HCT116 (cell line): ENCODE measurements at regions not wholly inside any gene's neighbourhood (a gene's known extent, or its start where the extent isn't known, plus 50 kb on each side); places are given as distances from the start of the nearest gene placed in this dataset.

ENCODE experiments used
- ATAC-seq: fragments of 200-7000 bp; cut with Tn5 transposase; 2 replicates; pipeline ENCODE4 v1.9.1; 2020; ENCODE audit warnings: mild to moderate bottlenecking, moderate library complexity
- BruUV-seq: library from RNA; stranded (reverse); fragments of 400-500 nt; replicated peaks from 2 replicates; lab custom pipeline; 2021; lab: Mats Ljungman, UMichigan
- CTCF ChIA-PET: fragments of 300-600 bp; sonication (Branson Sonifier 250); formaldehyde crosslinking; loops from one replicate; lab custom pipeline; 2021; ENCODE audit warnings: antibody characterized with exemption; lab: Charles Lee
- POLR2A ChIA-PET: fragments of 300-600, 350-600 bp; sonication (Branson Sonifier 250); formaldehyde crosslinking; loops from one replicate; lab custom pipeline; 2021; ENCODE audit warnings: antibody characterized with exemption; lab: Charles Lee
- RAD21 ChIA-PET, 2 experiments: fragments of 300-600 bp; sonication (Branson Sonifier 250); formaldehyde crosslinking; loops; one replicate each; lab custom pipeline; 2023; ENCODE audit warnings: low total read pairs in 2 of 2; ENCODE audit not compliant: uncharacterized antibody in 2 of 2, unreplicated experiment in 2 of 2, low non-redundant PET in 1 of 2; lab: Charles Lee
- DNase-seq: peaks from one replicate; pipeline ENCODE4 v3.0.0-alpha.2; 2010; ENCODE audit warnings: low read depth, low spot score
- H2AFZ ChIP-seq: fragments of 200-600 bp; shearing (Covaris generic), sonication (generic); 2 replicates; pipeline ENCODE4 v1.6.1; 2017; ENCODE audit warnings: low read depth, mixed run types, mixed read lengths, antibody characterized with exemption, low read length; ENCODE audit not compliant: poor library complexity, severe bottlenecking
- H3K27ac ChIP-seq: 2 replicates; pipeline ENCODE4 v1.5.1; 2012; ENCODE audit warnings: low read depth, low read length
- H3K27me3 ChIP-seq: fragments of 200-600 bp; sonication (generic); 2 replicates; pipeline ENCODE4 v1.6.1; 2016; ENCODE audit warnings: mixed run types, low read length, mixed read lengths; ENCODE audit not compliant: insufficient read depth
- H3K36me3 ChIP-seq, 2 experiments: fragments of 200-500 bp in 1 of 2; fragments of 200-600 bp in 1 of 2; sonication (Bioruptor generic) in 1 of 2; sonication (generic) in 1 of 2; 2 replicates each; pipeline versions ENCODE4 v1.5.1 to v1.6.1; 2014 to 2016; ENCODE audit warnings: low read length in 2 of 2, inconsistent platforms in 1 of 2, mixed read lengths in 1 of 2, mixed run types in 1 of 2; ENCODE audit not compliant: insufficient read depth in 2 of 2, control insufficient read depth in 1 of 2
- H3K4me1 ChIP-seq, 2 experiments: fragments of 200-600 bp in 1 of 2; sonication (generic) in 1 of 2; 2 replicates each; pipeline versions ENCODE4 v1.5.1 to v1.6.1; 2012 to 2017; ENCODE audit warnings: low read length in 2 of 2, inconsistent platforms in 1 of 2, mild to moderate bottlenecking in 1 of 2, mixed read lengths in 1 of 2, mixed run types in 1 of 2, moderate library complexity in 1 of 2; ENCODE audit not compliant: insufficient read depth in 2 of 2, control insufficient read depth in 1 of 2
- H3K4me2 ChIP-seq: fragments of 200-600 bp; sonication (generic); 2 replicates; pipeline ENCODE4 v1.6.1; 2017; ENCODE audit warnings: mixed run types, low read length, mixed read lengths
- H3K4me3 ChIP-seq, 2 experiments: fragments of 200-600 bp in 1 of 2; sonication (generic) in 1 of 2; replicated peaks in 1 of 2; 2 replicates each; pipeline ENCODE4 v1.5.1; 2011 to 2016; ENCODE audit warnings: low read length in 2 of 2, control low read depth in 1 of 2, low read depth in 1 of 2, mild to moderate bottlenecking in 1 of 2, mixed read lengths in 1 of 2, mixed run types in 1 of 2
- H3K79me2 ChIP-seq: fragments of 200-600 bp; sonication (generic); 2 replicates; pipeline ENCODE4 v1.6.1; 2017; ENCODE audit warnings: mild to moderate bottlenecking, mixed run types, low read length, moderate library complexity, mixed read lengths; ENCODE audit not compliant: insufficient read depth
- H3K9ac ChIP-seq: fragments of 200-600 bp; sonication (generic); 2 replicates; pipeline ENCODE4 v1.6.1; 2016; ENCODE audit warnings: low read length, mixed read lengths
- H3K9me2 ChIP-seq: fragments of 200-600 bp; sonication (generic), shearing (Covaris generic); 2 replicates; pipeline ENCODE4 v1.6.1; 2017; ENCODE audit warnings: mixed run types, mild to moderate bottlenecking, moderate library complexity; ENCODE audit not compliant: insufficient read depth
- H3K9me3 ChIP-seq, 2 experiments: fragments of 200-500 bp in 1 of 2; fragments of 200-600 bp in 1 of 2; sonication (Bioruptor generic) in 1 of 2; sonication (generic) in 1 of 2; 2 replicates each; pipeline ENCODE4 v1.6.1; 2014 to 2017; ENCODE audit warnings: low read length in 2 of 2, mixed read lengths in 2 of 2, inconsistent platforms in 1 of 2, low read depth in 1 of 2, mild to moderate bottlenecking in 1 of 2, mixed run types in 1 of 2, moderate library complexity in 1 of 2; ENCODE audit not compliant: control insufficient read depth in 1 of 2, insufficient read depth in 1 of 2
- H4K20me1 ChIP-seq: fragments of 200-600 bp; sonication (generic), shearing (Covaris generic); 2 replicates; pipeline ENCODE4 v1.6.1; 2017; ENCODE audit warnings: mixed run types, mild to moderate bottlenecking, moderate library complexity; ENCODE audit not compliant: insufficient read depth
- ATF3 ChIP-seq: IDR thresholded peaks from 2 replicates; pipeline ENCODE4 v1.6.1; 2012
- CBX3 ChIP-seq: IDR thresholded peaks from 2 replicates; pipeline ENCODE4 v1.6.1; 2012; ENCODE audit warnings: low read depth
- CEBPB ChIP-seq: IDR thresholded peaks from 2 replicates; pipeline ENCODE4 v1.6.1; 2012; ENCODE audit warnings: low read depth
- CTCF ChIP-seq, 3 experiments: fragments of 200-600 bp in 1 of 3; sonication (generic) in 1 of 3; IDR thresholded peaks in 2 of 3; conservative IDR thresholded peaks in 1 of 3; 2 replicates each; pipeline ENCODE4 v1.5.1; 2012 to 2017; ENCODE audit warnings: low read depth in 2 of 3, low read length in 2 of 3, antibody characterized with exemption in 1 of 3, borderline replicate concordance in 1 of 3, control low read depth in 1 of 3, mild to moderate bottlenecking in 1 of 3, mixed read lengths in 1 of 3, mixed run types in 1 of 3, moderate library complexity in 1 of 3; ENCODE audit not compliant: insufficient read depth in 1 of 3
- EGR1 ChIP-seq: IDR thresholded peaks from 2 replicates; pipeline ENCODE4 v1.6.1; 2012; ENCODE audit warnings: low read depth
- EZH2 ChIP-seq: fragments of 200-600 bp; sonication (generic); IDR thresholded peaks from 2 replicates; pipeline ENCODE4 v1.6.1; 2017; ENCODE audit warnings: antibody characterized with exemption, mixed run types
- EZH2phosphoT487 ChIP-seq: fragments of 200-600 bp; IDR thresholded peaks from 2 replicates; pipeline ENCODE4 v1.6.1; 2018; ENCODE audit warnings: antibody characterized with exemption, borderline replicate concordance
- JUND ChIP-seq: IDR thresholded peaks from 2 replicates; pipeline ENCODE4 v1.6.1; 2012
- MAX ChIP-seq: IDR thresholded peaks from 2 replicates; pipeline ENCODE4 v1.6.1; 2012
- RAD21 ChIP-seq: IDR thresholded peaks from 2 replicates; pipeline ENCODE4 v1.6.1; 2012; ENCODE audit warnings: low read depth, mild to moderate bottlenecking
- REST ChIP-seq: IDR thresholded peaks from 2 replicates; pipeline ENCODE4 v1.6.1; 2012; ENCODE audit warnings: low read depth
- SIN3A ChIP-seq: IDR thresholded peaks from 2 replicates; pipeline ENCODE4 v1.6.1; 2012; ENCODE audit warnings: low read depth
- SP1 ChIP-seq: IDR thresholded peaks from 2 replicates; pipeline ENCODE4 v1.6.1; 2012; ENCODE audit warnings: low read depth
- SRF ChIP-seq: IDR thresholded peaks from 2 replicates; pipeline ENCODE4 v1.6.1; 2012; ENCODE audit warnings: low read depth
- TCF7L2 ChIP-seq: IDR thresholded peaks from 2 replicates; pipeline ENCODE4 v1.7.0; 2011; ENCODE audit warnings: borderline replicate concordance, inconsistent platforms; ENCODE audit not compliant: insufficient read depth, insufficient read length; ENCODE audit errors: extremely low read depth
- YY1 ChIP-seq: IDR thresholded peaks from 2 replicates; pipeline ENCODE4 v1.6.1; 2011; ENCODE audit warnings: low read length, low read depth, moderate library complexity, mild to moderate bottlenecking; ENCODE audit not compliant: insufficient replicate concordance; ENCODE audit errors: extremely low read depth
- ZBTB33 ChIP-seq: IDR thresholded peaks from 2 replicates; pipeline ENCODE4 v1.6.1; 2011; ENCODE audit warnings: mild to moderate bottlenecking, low read length, moderate library complexity; ENCODE audit not compliant: insufficient replicate concordance; ENCODE audit errors: extremely low read depth
- ZFX ChIP-seq: fragments of 450-650 bp; IDR thresholded peaks from 2 replicates; pipeline ENCODE4 v1.6.1; 2017
- ZNF274 ChIP-seq: fragments of 200-500 bp; sonication (Bioruptor generic); IDR thresholded peaks from 2 replicates; pipeline ENCODE4 v1.6.1; 2014; ENCODE audit warnings: mild to moderate bottlenecking, low read depth, low read length, inconsistent platforms
- intact Hi-C: fragments of 100-400 bp; cut with micrococcal nuclease; formaldehyde crosslinking; loops from 2 replicates; pipeline ENCODE4 v1.10.0; 2022

GRCh38 chr7:80278737-80279136, 144.1 kb downstream of the GNAI1 start:
- Histone ChIP-seq H3K9ac (peak overlapping the region; percentile 67), H3K79me2 (no peaks in the 10 kb centered on the region), H3K36me3 (peaks cover 0 to 12% of the 10 kb centered on the region in 2 experiments; a peak in 1 of 4 replicates), H3K4me1 (peaks cover 63 to 83% of the 10 kb centered on the region in 2 experiments), H3K4me2 (peak overlapping the region; percentile 67), H3K4me3 (peak overlapping the region in 1 of 2 experiments; percentile 45; a peak in 3 of 4 replicates), H3K27ac (peak overlapping the region; percentile 99), H3K9me2 (no peaks in the 10 kb centered on the region), H2AFZ (no peak overlapping the region), H3K9me3 (0 out of 4 replicates have a peak, but pooled peaks cover 0 to 4% of the 10 kb centered on the region in 2 experiments), H4K20me1 (no peaks in the 10 kb centered on the region), H3K27me3 (no peaks in the 10 kb centered on the region)
- RAD21 ChIA-PET = no interaction called here
- ATAC-seq = no peak
- CTCF ChIA-PET = no interaction called here
- intact Hi-C loops = loop anchor here (5.0 kb wide), 2 partner anchors 141 to 191 kb away; no protein-coding TSS in a partner anchor
- POLR2A ChIA-PET = no interaction called here
- DNase-seq = no peak
- no TSS peak for BruUV-seq
- TF ChIP-seq RAD21 (no peak), ZFX (no peak), ZNF274 (no peak), JUND (no peak), ZBTB33 (no peak), MAX (no peak), SIN3A (no peak), CEBPB (no peak), TCF7L2 (no peak), ATF3 (no peak), EGR1 (no peak; the same call in 1 of the 2 replicates), CBX3 (no peak), EZH2phosphoT487 (no peak), SP1 (no peak), YY1 (no peak), SRF (no peak), REST (no peak), EZH2 (no peak), CTCF (IDR thresholded peaks at IDR 0.05 in 2 of 3, conservative IDR thresholded peaks at IDR 0.05 in 1 of 3; ENCODE audit: borderline replicate concordance in 1 of 3, insufficient read depth in 1 of 3, low read depth in 2 of 3, low read length in 2 of 3) (no peak)
